ENCODE measurements at regions not wholly inside any gene's neighbourhood (a gene's known extent, or its start where the extent isn't known, plus 50 kb on each side); places are given as distances from the start of the nearest gene placed in this dataset.

DNA sequence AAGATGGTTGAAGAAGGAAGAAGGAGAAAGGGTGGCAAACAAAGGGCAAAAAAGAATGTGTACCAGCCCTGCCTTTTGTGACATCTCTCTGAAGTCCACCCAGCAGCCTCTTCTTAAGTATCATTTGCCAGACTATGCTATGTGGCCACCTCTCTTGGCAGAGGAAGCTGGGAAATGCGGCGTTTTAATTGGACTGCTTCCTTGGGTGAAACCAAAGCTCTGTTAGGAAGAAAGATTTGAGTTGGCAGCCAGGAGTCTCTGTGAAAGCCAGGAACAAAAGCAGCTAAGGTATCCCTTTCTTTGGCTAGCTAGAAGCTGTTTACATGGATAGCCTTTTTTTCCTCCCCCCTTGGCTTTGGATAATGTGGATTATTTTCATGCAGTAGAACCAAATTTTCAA, 67.5 kb upstream of the GTSF1L start:
- TF ChIP-seq, protein P1, sequence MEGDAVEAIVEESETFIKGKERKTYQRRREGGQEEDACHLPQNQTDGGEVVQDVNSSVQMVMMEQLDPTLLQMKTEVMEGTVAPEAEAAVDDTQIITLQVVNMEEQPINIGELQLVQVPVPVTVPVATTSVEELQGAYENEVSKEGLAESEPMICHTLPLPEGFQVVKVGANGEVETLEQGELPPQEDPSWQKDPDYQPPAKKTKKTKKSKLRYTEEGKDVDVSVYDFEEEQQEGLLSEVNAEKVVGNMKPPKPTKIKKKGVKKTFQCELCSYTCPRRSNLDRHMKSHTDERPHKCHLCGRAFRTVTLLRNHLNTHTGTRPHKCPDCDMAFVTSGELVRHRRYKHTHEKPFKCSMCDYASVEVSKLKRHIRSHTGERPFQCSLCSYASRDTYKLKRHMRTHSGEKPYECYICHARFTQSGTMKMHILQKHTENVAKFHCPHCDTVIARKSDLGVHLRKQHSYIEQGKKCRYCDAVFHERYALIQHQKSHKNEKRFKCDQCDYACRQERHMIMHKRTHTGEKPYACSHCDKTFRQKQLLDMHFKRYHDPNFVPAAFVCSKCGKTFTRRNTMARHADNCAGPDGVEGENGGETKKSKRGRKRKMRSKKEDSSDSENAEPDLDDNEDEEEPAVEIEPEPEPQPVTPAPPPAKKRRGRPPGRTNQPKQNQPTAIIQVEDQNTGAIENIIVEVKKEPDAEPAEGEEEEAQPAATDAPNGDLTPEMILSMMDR (IDR thresholded peaks at IDR 0.05), result no peak
- TF ChIP-seq POLR2A (IDR thresholded peaks at IDR 0.05), result no peak
